Gastroesophageal sphincter (tissue), 3 donors: ENCODE measurements at regions not wholly inside any gene's neighbourhood (a gene's known extent, or its start where the extent isn't known, plus 50 kb on each side); places are given as distances from the start of the nearest gene placed in this dataset.

Experiments used
- EP300 ChIP-seq: sonication (generic); formaldehyde crosslinking; IDR thresholded peaks from one replicate; pipeline ENCODE4 v1.6.1; 2017; ENCODE audit warnings: antibody characterized with exemption, mild to moderate bottlenecking
- POLR2A ChIP-seq, 2 donors: fragments of 450-650 bp; IDR thresholded peaks; one replicate each; pipeline ENCODE4 v1.6.1; 2017; ENCODE audit warnings: antibody characterized with exemption in 2 of 2, mild to moderate bottlenecking in 2 of 2, moderate library complexity in 1 of 2
- POLR2AphosphoS5 ChIP-seq: sonication (generic); formaldehyde crosslinking; IDR thresholded peaks from one replicate; pipeline ENCODE4 v1.6.1; 2017; ENCODE audit warnings: antibody characterized with exemption
- TF ChIP-seq, protein P1 (sequence below), 4 experiments: fragments of 200-600 bp in 2 of 4; fragments of 450-650 bp in 2 of 4; sonication (generic) in 1 of 4; IDR thresholded peaks; one replicate each; pipeline ENCODE4 v1.5.1; 2017 to 2019; ENCODE audit warnings: antibody characterized with exemption in 4 of 4, mild to moderate bottlenecking in 2 of 4, moderate library complexity in 2 of 4

DNA sequence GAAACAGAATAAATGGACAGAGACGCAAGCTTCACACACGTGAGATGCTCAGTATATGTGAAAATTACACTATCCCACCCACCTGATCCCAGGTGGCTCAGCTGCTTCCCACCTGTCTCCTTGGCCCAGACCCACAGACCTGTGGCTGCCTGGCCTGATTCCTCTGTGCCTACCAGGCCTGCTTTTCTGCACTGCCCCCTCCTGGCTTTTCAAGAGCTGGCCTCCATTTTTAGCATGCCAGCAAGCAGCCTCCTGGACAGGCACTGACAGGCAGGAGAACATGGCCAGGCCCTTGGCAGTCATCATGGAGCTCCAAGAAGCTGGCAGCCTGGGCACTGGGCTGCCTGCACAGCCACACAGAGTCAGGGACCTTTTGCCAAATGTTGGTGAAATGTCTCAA, 79.5 kb upstream of the HMGXB4 start:
- TF ChIP-seq, protein P1, sequence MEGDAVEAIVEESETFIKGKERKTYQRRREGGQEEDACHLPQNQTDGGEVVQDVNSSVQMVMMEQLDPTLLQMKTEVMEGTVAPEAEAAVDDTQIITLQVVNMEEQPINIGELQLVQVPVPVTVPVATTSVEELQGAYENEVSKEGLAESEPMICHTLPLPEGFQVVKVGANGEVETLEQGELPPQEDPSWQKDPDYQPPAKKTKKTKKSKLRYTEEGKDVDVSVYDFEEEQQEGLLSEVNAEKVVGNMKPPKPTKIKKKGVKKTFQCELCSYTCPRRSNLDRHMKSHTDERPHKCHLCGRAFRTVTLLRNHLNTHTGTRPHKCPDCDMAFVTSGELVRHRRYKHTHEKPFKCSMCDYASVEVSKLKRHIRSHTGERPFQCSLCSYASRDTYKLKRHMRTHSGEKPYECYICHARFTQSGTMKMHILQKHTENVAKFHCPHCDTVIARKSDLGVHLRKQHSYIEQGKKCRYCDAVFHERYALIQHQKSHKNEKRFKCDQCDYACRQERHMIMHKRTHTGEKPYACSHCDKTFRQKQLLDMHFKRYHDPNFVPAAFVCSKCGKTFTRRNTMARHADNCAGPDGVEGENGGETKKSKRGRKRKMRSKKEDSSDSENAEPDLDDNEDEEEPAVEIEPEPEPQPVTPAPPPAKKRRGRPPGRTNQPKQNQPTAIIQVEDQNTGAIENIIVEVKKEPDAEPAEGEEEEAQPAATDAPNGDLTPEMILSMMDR (IDR thresholded peaks at IDR 0.05): no peak
- TF ChIP-seq POLR2A (IDR thresholded peaks at IDR 0.05): no peak
- no peak for TF ChIP-seq POLR2AphosphoS5
- TF ChIP-seq EP300: no peak
